GM12878 (cell line): ENCODE measurements at regions not wholly inside any gene's neighbourhood (a gene's known extent, or its start where the extent isn't known, plus 50 kb on each side); places are given as distances from the start of the nearest gene placed in this dataset.

Source experiments
- ATAC-seq: fragments of 200-7000 bp; cut with Tn5 transposase; 3 replicates; pipeline ENCODE4 v1.9.1; 2020; ENCODE audit warnings: mild to moderate bottlenecking, moderate library complexity
- BruUV-seq: library from RNA; stranded (reverse); fragments of 400-500 nt; replicated peaks from 2 replicates; lab custom pipeline; 2021; lab: Mats Ljungman, UMichigan
- CTCF ChIA-PET: fragments of 300-600 bp; sonication (Branson Sonifier 250); formaldehyde crosslinking; extraction: SDS; loops from one replicate; lab custom pipeline; 2021; ENCODE audit warnings: inconsistent platforms; lab: Yijun Ruan, JAX
- POLR2A ChIA-PET: fragments of 350-600 bp; formaldehyde crosslinking; extraction: SDS; loops from one replicate; lab custom pipeline; 2021; ENCODE audit warnings: inconsistent platforms; lab: Charles Lee
- RAD21 ChIA-PET: fragments of 300-600 bp; sonication (Branson Sonifier 250); formaldehyde crosslinking; loops from one replicate; lab custom pipeline; 2023; ENCODE audit warnings: antibody characterized with exemption; ENCODE audit not compliant: unreplicated experiment; lab: Charles Lee
- SMC1A ChIA-PET: fragments of 300-600 bp; sonication (Branson Sonifier 250); formaldehyde crosslinking; loops from one replicate; lab custom pipeline; 2023; ENCODE audit not compliant: unreplicated experiment, uncharacterized antibody; lab: Charles Lee
- DNase-seq: peaks from one replicate; pipeline ENCODE4 v3.0.0-alpha.2; 2011; ENCODE audit warnings: low read depth, low spot score
- FAIRE-seq: peaks from 3 replicates; lab custom pipeline; 2011; peaks lifted over from hg19 to GRCh38; lab: Jason Lieb, UNC
- H2AFZ ChIP-seq: 2 replicates; pipeline ENCODE4 v1.6.0; 2011; ENCODE audit warnings: low read depth, low read length, control low read depth; ENCODE audit not compliant: control insufficient read depth
- H3K27ac ChIP-seq: 2 replicates; pipeline ENCODE4 v1.5.1; 2011; ENCODE audit warnings: control low read depth; ENCODE audit not compliant: control insufficient read depth, insufficient read depth
- H3K27me3 ChIP-seq, 2 experiments: replicated peaks in 1 of 2; 2 replicates each; pipeline versions ENCODE4 v1.6.0 to v1.6.1; 2011; ENCODE audit warnings: low read length in 1 of 2; ENCODE audit not compliant: control insufficient read depth in 2 of 2, insufficient read depth in 2 of 2
- H3K36me3 ChIP-seq, 2 experiments: 2 replicates each; pipeline ENCODE4 v1.5.1; 2011; ENCODE audit warnings: low read length in 1 of 2; ENCODE audit not compliant: control insufficient read depth in 2 of 2, insufficient read depth in 2 of 2
- H3K4me1 ChIP-seq: 2 replicates; pipeline ENCODE4 v1.6.1; 2011; ENCODE audit warnings: mild to moderate bottlenecking, low read length, moderate library complexity, mixed read lengths; ENCODE audit not compliant: control insufficient read depth, insufficient read depth
- H3K4me2 ChIP-seq: 2 replicates; pipeline ENCODE4 v1.6.0; 2011; ENCODE audit warnings: control low read depth; ENCODE audit not compliant: control insufficient read depth, insufficient read depth
- H3K4me3 ChIP-seq: fragments of 200-600 bp; sonication (generic); 2 replicates; pipeline ENCODE4 v1.5.1; 2016
- H3K79me2 ChIP-seq: 2 replicates; pipeline ENCODE4 v1.6.0; 2011; ENCODE audit warnings: low read length; ENCODE audit not compliant: control insufficient read depth, insufficient read depth
- H3K9ac ChIP-seq: 2 replicates; pipeline ENCODE4 v1.8.0; 2011; ENCODE audit warnings: low read length, control low read depth, mixed read lengths; ENCODE audit not compliant: control insufficient read depth, insufficient read depth
- H3K9me3 ChIP-seq: replicated peaks from 3 replicates; pipeline ENCODE4 v1.5.1; 2011; ENCODE audit warnings: mild to moderate bottlenecking, low read length; ENCODE audit not compliant: control insufficient read depth, insufficient read depth
- H4K20me1 ChIP-seq: 2 replicates; pipeline ENCODE4 v1.6.0; 2011; ENCODE audit not compliant: control insufficient read depth, insufficient read depth
- ATF7 ChIP-seq: fragments of 450-650 bp; IDR thresholded peaks from 2 replicates; pipeline ENCODE4 v1.6.1; 2016; ENCODE audit warnings: low read depth, mild to moderate bottlenecking
- DPF2 ChIP-seq: fragments of 450-650 bp; IDR thresholded peaks from 2 replicates; pipeline ENCODE4 v1.6.1; 2017; ENCODE audit warnings: mild to moderate bottlenecking
- MYB ChIP-seq: fragments of 150-350 bp; IDR thresholded peaks from 2 replicates; pipeline ENCODE4 v1.6.1; 2014; ENCODE audit warnings: mild to moderate bottlenecking, low read depth, low read length, borderline replicate concordance
- PKNOX1 ChIP-seq: fragments of 450-650 bp; IDR thresholded peaks from 2 replicates; pipeline ENCODE4 v1.6.1; 2016; ENCODE audit warnings: mild to moderate bottlenecking
- SMAD1 ChIP-seq: fragments of 450-650 bp; IDR thresholded peaks from 2 replicates; pipeline ENCODE4 v1.6.1; 2018; ENCODE audit warnings: mild to moderate bottlenecking, low read depth; ENCODE audit not compliant: partially characterized antibody
- TAF1 ChIP-seq: IDR thresholded peaks from 2 replicates; pipeline ENCODE4 v1.6.1; 2011; ENCODE audit warnings: mild to moderate bottlenecking, low read depth, low read length, borderline replicate concordance
- TCF3 ChIP-seq: IDR thresholded peaks from 2 replicates; pipeline ENCODE4 v1.6.1; 2012; ENCODE audit warnings: low read depth, mild to moderate bottlenecking, low read length, borderline replicate concordance; ENCODE audit not compliant: insufficient read depth
- WGBS: methylation state at CpG from one replicate; pipeline ENCODE4 v1.1.6; 2016; ENCODE audit warnings: low lambda C conversion rate; ENCODE audit not compliant: insufficient replicate concordance, insufficient coverage; ENCODE audit errors: missing lambda C conversion rate; 5-methylcytosine and 5-hydroxymethylcytosine counted together
- in situ Hi-C: fragments of 300-500 bp; cut with MboI; formaldehyde crosslinking; loops from 9 replicates; pipeline ENCODE4 v1.14.3; 2018; ENCODE audit warnings: mixed read lengths
- intact Hi-C: fragments of 100-400 bp; cut with micrococcal nuclease; formaldehyde crosslinking; loops from one replicate; pipeline ENCODE4 v1.14.2; 2022; ENCODE audit not compliant: unreplicated experiment

GRCh38 chr10:78146200-78146599 lies 112.5 kb downstream of the RPS24 start:
- BruUV-seq, result no TSS peak
- ATAC-seq, result no peak

GRCh38 chr10:78147202-78147601 lies 113.5 kb downstream of the RPS24 start:
- Histone ChIP-seq H3K4me2 (no peak overlapping the region), H3K36me3 (no peaks in the 10 kb centered on the region), H3K27me3 (no peaks in the 10 kb centered on the region; a peak in 1 of 4 replicates), H3K4me3 (no peak overlapping the region), H2AFZ (no peak overlapping the region), H4K20me1 (no peaks in the 10 kb centered on the region), H3K27ac (no peak overlapping the region), H3K9me3 (no peaks in the 10 kb centered on the region; the same call in 2 of the 3 replicates), H3K9ac (no peak overlapping the region), H3K79me2 (no peaks in the 10 kb centered on the region)
- no peak for FAIRE-seq
- intact Hi-C loops (no loop called here), in situ Hi-C loops (no loop called here)
- TF ChIP-seq SMAD1 (no peak), TAF1 (no peak), PKNOX1 (no peak), TCF3 (no peak), MYB (no peak)
- TF ChIP-seq, all 136 proteins: peak for 0
- ChIA-PET RAD21 (no interaction called here), POLR2A (no interaction called here), SMC1A (no interaction called here), CTCF (no interaction called here)
- ATAC-seq (no peak), DNase-seq (no peak)
- no peaks in the 10 kb centered on the region for H3K4me1 ChIP-seq
- BruUV-seq, result no TSS peak

More at GRCh38 chr10:78146200-78146599, 112.5 kb downstream of the RPS24 start:
- FAIRE-seq (no peak), DNase-seq (no peak)
- RAD21 ChIA-PET, result no interaction called here
- H3K9me3 ChIP-seq, result no peaks in the 10 kb centered on the region; the same call in 2 of the 3 replicates
- TF ChIP-seq DPF2 (no peak), ATF7 (peak; percentile 51; the same call in 1 of the 2 replicates)
- H3K36me3 ChIP-seq, result no peaks in the 10 kb centered on the region
- no peak overlapping the region for H3K4me2 ChIP-seq
- 0% methylated on average over 2 of the region's 2 CpGs for WGBS
- H4K20me1 ChIP-seq, result no peaks in the 10 kb centered on the region
- SMC1A ChIA-PET, result no interaction called here
- H3K79me2 ChIP-seq, result no peaks in the 10 kb centered on the region
- CTCF ChIA-PET, result no interaction called here
- H3K4me3 ChIP-seq, result no peak overlapping the region
- in situ Hi-C loops (no loop called here), intact Hi-C loops (no loop called here)
- no peak overlapping the region for H3K27ac ChIP-seq
- H3K27me3 ChIP-seq, result no peaks in the 10 kb centered on the region; a peak in 1 of 4 replicates
- no peak overlapping the region for H3K9ac ChIP-seq
- no peak overlapping the region for H2AFZ ChIP-seq
- POLR2A ChIA-PET, result no interaction called here
- H3K4me1 ChIP-seq, result no peaks in the 10 kb centered on the region
